ENCODE measurements at regions not wholly inside any gene's neighbourhood (a gene's known extent, or its start where the extent isn't known, plus 50 kb on each side); places are given as distances from the start of the nearest gene placed in this dataset.
A peak's percentile ranks its signal among the peaks of the same experiment; 100 is the strongest.

- TF ChIP-seq REST (IDR thresholded peaks at IDR 0.05; ENCODE audit: low read depth) (no peak), CEBPB (IDR thresholded peaks at IDR 0.05) (no peak), TEAD4 (IDR thresholded peaks at IDR 0.05) (peak; percentile 52)
Measured at GRCh38 chr10:78688230-78688900, 380.4 kb upstream of the ZMIZ1 start.

GRCh38 chr10:78688901-78689583, 379.7 kb upstream of the ZMIZ1 start:
- TF ChIP-seq USF1 (IDR thresholded peaks at IDR 0.05) (no peak), TAF1 (IDR thresholded peaks at IDR 0.05; ENCODE audit: low read depth) (no peak), NFIC (IDR thresholded peaks at IDR 0.05) (no peak), CREB1 (IDR thresholded peaks at IDR 0.05; ENCODE audit: low read depth) (no peak), REST (IDR thresholded peaks at IDR 0.05; ENCODE audit: low read depth) (no peak), RAD21 (IDR thresholded peaks at IDR 0.05; ENCODE audit: low read depth) (no peak), TEAD4 (IDR thresholded peaks at IDR 0.05) (no peak), EGR1 (IDR thresholded peaks at IDR 0.05) (no peak), FOXM1 (IDR thresholded peaks at IDR 0.05; ENCODE audit: borderline replicate concordance, low read depth) (no peak), YY1 (IDR thresholded peaks at IDR 0.05; ENCODE audit: low read depth) (no peak), ZBTB7A (IDR thresholded peaks at IDR 0.05; ENCODE audit: low read depth) (no peak), MAX (IDR thresholded peaks at IDR 0.05) (no peak), CEBPB (IDR thresholded peaks at IDR 0.05) (no peak), EP300 (IDR thresholded peaks at IDR 0.05; ENCODE audit: borderline replicate concordance) (no peak), TCF12 (IDR thresholded peaks at IDR 0.05; ENCODE audit: low read depth) (no peak)

GRCh38 chr10:78689584-78689935, 379.2 kb upstream of the ZMIZ1 start:
- no peak for TF ChIP-seq USF1 (IDR thresholded peaks at IDR 0.05)
- no peak for TF ChIP-seq TAF1 (IDR thresholded peaks at IDR 0.05; ENCODE audit: low read depth)
- no peak for TF ChIP-seq TCF12 (IDR thresholded peaks at IDR 0.05; ENCODE audit: low read depth)
- no peak for TF ChIP-seq ZBTB7A (IDR thresholded peaks at IDR 0.05; ENCODE audit: low read depth)
- TF ChIP-seq CEBPB (IDR thresholded peaks at IDR 0.05) = no peak
- no peak for TF ChIP-seq MAX (IDR thresholded peaks at IDR 0.05)
- TF ChIP-seq FOXM1 (IDR thresholded peaks at IDR 0.05; ENCODE audit: borderline replicate concordance, low read depth) = no peak
- TF ChIP-seq REST (IDR thresholded peaks at IDR 0.05; ENCODE audit: low read depth) = no peak
- TF ChIP-seq NFIC (IDR thresholded peaks at IDR 0.05) = no peak
- no peak for TF ChIP-seq RAD21 (IDR thresholded peaks at IDR 0.05; ENCODE audit: low read depth)
- no peak for TF ChIP-seq EGR1 (IDR thresholded peaks at IDR 0.05)
- TF ChIP-seq CREB1 (IDR thresholded peaks at IDR 0.05; ENCODE audit: low read depth) = no peak
- TF ChIP-seq YY1 (IDR thresholded peaks at IDR 0.05; ENCODE audit: low read depth) = no peak
- no peak for TF ChIP-seq EP300 (IDR thresholded peaks at IDR 0.05; ENCODE audit: borderline replicate concordance)
- TF ChIP-seq TEAD4 (IDR thresholded peaks at IDR 0.05) = no peak

- TF ChIP-seq FOXM1 (IDR thresholded peaks at IDR 0.05; ENCODE audit: borderline replicate concordance, low read depth) = no peak
- no peak for TF ChIP-seq USF1 (IDR thresholded peaks at IDR 0.05)
- no peak for TF ChIP-seq TEAD4 (IDR thresholded peaks at IDR 0.05)
- TF ChIP-seq TAF1 (IDR thresholded peaks at IDR 0.05; ENCODE audit: low read depth) = no peak
Measured at GRCh38 chr10:78690354-78691111, 378.2 kb upstream of the ZMIZ1 start.

Data from Ishikawa (cell line).